Choroid plexus epithelial cell (primary cell): ENCODE measurements at regions not wholly inside any gene's neighbourhood (a gene's known extent, or its start where the extent isn't known, plus 50 kb on each side); places are given as distances from the start of the nearest gene placed in this dataset.

Experiments used
- DNase-seq: peaks from one replicate; pipeline ENCODE4 v3.0.0-alpha.2; 2010; ENCODE audit warnings: low read depth
- H3K4me3 ChIP-seq: 2 replicates; pipeline ENCODE4 v1.5.1; 2011; ENCODE audit warnings: low read depth, mild to moderate bottlenecking, control low read depth, low read length, moderate library complexity
- TF ChIP-seq, protein P1 (sequence below): conservative IDR thresholded peaks from 2 replicates; pipeline ENCODE4 v1.5.1; 2011; ENCODE audit warnings: low read depth, mild to moderate bottlenecking, control low read depth, inconsistent platforms, low read length, moderate library complexity

DNA sequence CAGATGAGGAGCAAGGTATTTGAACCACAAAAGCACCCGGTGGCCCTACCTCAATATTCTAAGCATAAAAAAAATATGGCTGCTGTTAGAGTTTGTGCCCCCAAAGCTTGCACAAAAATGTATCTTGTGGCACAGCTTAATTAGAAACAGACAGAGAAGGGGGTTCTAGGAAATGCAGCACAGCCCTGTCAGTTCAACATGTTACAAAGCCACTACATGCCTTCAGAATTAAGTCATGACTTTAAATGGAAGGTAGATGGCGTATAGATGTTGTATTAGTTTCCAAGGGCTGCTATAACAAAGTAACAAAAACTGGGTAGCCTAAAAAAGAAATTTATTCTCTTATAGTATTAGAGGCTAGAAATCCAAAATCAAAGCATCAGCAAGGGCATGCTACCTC, 703.8 kb downstream of the DIAPH3 start:
- H3K4me3 ChIP-seq = no peak overlapping the region
- DNase-seq = peak; percentile 36
- TF ChIP-seq, protein P1, sequence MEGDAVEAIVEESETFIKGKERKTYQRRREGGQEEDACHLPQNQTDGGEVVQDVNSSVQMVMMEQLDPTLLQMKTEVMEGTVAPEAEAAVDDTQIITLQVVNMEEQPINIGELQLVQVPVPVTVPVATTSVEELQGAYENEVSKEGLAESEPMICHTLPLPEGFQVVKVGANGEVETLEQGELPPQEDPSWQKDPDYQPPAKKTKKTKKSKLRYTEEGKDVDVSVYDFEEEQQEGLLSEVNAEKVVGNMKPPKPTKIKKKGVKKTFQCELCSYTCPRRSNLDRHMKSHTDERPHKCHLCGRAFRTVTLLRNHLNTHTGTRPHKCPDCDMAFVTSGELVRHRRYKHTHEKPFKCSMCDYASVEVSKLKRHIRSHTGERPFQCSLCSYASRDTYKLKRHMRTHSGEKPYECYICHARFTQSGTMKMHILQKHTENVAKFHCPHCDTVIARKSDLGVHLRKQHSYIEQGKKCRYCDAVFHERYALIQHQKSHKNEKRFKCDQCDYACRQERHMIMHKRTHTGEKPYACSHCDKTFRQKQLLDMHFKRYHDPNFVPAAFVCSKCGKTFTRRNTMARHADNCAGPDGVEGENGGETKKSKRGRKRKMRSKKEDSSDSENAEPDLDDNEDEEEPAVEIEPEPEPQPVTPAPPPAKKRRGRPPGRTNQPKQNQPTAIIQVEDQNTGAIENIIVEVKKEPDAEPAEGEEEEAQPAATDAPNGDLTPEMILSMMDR = peak; percentile 18

DNA sequence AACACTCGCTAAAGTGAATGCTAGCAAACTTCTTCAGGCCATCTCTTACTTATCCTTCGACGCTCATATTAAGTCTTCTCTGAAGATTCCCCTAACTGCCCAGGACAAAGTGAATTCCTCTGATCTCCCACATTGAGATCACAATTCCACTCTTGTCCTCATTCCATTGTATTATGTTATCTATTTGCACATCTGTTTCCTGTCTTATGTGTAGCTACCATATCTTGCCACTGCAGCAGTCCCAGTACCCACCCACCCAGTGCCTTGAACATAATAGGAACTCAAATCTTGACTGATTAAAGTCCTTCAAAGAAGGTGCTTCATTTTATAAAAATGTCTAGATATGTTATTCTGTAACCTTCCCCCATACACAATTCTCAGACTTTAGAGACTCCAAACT, 702.3 kb downstream of the DIAPH3 start:
- no peak for DNase-seq
- no peak overlapping the region for H3K4me3 ChIP-seq
- TF ChIP-seq, protein P1 = no peak

DNA sequence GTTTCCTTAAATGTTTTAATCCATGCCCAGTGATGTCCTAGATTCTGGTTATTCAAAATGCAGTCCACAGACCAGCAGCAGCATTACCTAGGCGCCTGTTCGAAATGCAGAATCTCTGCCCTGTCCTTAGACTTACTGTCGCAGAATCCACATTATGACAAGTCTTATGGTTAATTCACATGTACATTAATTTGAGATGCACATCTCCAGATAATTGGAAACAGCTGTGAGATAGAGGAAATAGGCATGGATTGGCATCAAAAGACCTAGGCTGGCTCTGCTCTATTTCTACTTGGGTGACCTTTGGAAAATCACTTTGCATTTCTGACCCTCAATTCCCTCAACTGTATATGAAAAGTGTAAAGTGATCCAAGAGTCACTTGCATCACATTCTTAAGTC, 700.7 kb downstream of the DIAPH3 start:
- H3K4me3 ChIP-seq = no peak overlapping the region
- DNase-seq = no peak
- TF ChIP-seq, protein P1 = no peak

DNA sequence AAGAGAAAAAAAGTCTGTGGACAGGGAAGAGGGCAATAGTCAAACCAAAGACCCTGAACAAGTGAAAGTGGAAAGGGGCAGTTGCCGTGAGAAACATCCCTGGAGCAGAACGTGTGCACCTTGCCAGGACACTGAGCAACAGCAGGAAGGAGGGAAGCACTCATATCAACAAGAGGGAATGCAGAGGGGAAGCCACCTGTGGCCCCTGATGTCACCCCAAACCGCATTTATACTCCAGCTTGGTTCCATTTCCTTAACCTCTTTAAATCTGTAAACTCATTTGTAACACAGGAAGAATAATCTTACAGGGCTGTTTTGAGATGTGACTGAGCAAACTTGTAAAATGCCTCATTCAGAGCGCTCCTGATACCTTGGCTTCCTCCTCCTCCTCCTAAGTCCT, 698.8 kb downstream of the DIAPH3 start:
- no peak overlapping the region for H3K4me3 ChIP-seq
- TF ChIP-seq, protein P1 = no peak

DNA sequence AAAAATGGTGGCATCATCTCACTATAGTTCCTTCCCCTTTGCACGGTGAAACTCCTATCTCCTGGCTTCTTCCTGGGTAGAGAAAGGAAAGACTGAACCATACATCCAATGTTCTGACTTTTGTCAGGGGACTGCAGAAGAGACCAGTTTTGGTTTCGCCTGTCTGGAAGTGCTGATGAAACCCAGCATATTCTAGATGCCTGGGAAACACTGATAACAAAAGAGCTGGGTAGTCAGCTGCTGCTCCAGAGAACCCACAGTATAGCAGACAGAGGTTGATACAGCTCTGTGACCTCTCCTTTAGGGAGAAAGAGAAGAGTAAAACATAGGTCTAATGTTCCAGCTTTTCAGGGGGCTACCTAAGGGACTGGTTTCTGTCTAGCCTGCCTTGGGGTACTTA, 695.3 kb downstream of the DIAPH3 start:
- TF ChIP-seq, protein P1 = no peak
- no peak overlapping the region for H3K4me3 ChIP-seq

More for the DNA sequence above, 698.8 kb downstream of the DIAPH3 start:
- no peak for DNase-seq

DNA sequence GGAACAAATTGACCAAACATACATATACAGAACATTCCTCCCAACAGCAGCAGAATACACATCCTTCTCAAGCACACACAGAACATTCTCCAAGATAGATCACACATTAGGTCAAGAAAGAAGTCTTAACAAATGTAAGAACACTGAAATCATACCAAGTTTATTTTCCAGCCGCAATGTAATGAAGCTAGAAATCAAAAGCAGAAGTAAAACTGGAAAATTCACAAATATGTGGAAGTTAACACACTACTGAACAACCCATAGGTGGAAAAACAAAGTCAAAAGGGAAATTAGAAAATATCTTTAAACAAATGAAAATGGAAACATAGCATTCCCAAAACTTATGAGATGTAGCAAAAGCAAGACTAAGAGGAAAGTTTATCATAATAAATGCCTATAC, 692.6 kb downstream of the DIAPH3 start:
- DNase-seq = no peak
- H3K4me3 ChIP-seq = no peak overlapping the region
- TF ChIP-seq, protein P1 = no peak

More for the DNA sequence above, 695.3 kb downstream of the DIAPH3 start:
- DNase-seq = peak; percentile 19

DNA sequence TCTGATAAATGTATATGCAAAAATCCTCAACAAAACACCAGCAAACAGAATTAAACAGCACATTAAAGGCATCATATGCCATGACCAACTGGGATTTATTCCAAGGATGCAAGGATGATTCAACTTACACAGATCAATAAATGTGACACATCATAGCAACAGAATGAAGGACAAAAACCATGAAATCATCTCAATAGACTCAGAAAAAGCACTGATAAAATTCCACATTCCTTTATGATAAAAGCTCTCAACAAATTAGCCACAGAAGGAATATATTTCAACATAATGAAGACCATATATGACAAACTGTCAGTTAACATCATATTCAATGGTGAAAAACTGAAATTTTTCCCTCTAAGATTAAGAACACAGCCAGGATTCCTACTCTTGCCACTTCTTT, 691.6 kb downstream of the DIAPH3 start:
- no peak for DNase-seq
- no peak overlapping the region for H3K4me3 ChIP-seq
- TF ChIP-seq, protein P1 = no peak
